ENCODE measurements at regions not wholly inside any gene's neighbourhood (a gene's known extent, or its start where the extent isn't known, plus 50 kb on each side); places are given as distances from the start of the nearest gene placed in this dataset.
"Not testable (repeated sequence)": the region's sequence is repeated elsewhere in the genome, so short reads cannot be mapped to it uniquely, and the experiment has no call there.

DNA sequence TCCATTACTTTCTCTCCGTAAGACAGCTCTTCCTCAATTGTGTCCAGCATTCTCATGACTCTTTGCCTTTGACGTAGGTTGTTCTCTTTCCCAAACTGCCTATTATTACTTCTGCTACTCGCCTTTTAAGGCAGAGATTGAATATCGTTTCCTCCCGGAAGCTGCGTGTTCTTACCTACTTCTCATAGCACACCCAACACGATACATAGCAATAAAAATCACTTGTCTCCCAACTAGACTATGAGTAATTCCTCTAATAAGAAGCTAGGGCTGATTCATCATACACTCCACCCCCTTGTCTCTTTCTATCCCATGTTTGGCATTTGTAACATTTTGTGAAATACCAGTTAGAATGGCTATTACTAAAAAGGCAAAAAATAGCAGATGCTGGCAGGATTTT is 55.8 kb upstream of the SGIP1 start:
- no peak for DNase-seq
- no peak overlapping the region for H3K4me3 ChIP-seq (ENCODE audit: insufficient read depth, low read depth, low read length)

GRCh38 chr1:66480162-66480561 is 53.8 kb upstream of the SGIP1 start:
- H3K36me3 ChIP-seq (replicated peaks; ENCODE audit: control insufficient read depth, insufficient read depth, low read length): no peaks in the 10 kb centered on the region
- no peak overlapping the region for H3K4me3 ChIP-seq (ENCODE audit: insufficient read depth, low read depth, low read length)
- DNase-seq: no peak
- H3K27me3 ChIP-seq (ENCODE audit: control insufficient read depth, insufficient read depth, low read length): no peaks in the 10 kb centered on the region

More for the DNA sequence above, 55.8 kb upstream of the SGIP1 start:
- no peaks in the 10 kb centered on the region for H3K27me3 ChIP-seq (ENCODE audit: control insufficient read depth, insufficient read depth, low read length)
- H3K36me3 ChIP-seq (replicated peaks; ENCODE audit: control insufficient read depth, insufficient read depth, low read length): no peaks in the 10 kb centered on the region

DNA sequence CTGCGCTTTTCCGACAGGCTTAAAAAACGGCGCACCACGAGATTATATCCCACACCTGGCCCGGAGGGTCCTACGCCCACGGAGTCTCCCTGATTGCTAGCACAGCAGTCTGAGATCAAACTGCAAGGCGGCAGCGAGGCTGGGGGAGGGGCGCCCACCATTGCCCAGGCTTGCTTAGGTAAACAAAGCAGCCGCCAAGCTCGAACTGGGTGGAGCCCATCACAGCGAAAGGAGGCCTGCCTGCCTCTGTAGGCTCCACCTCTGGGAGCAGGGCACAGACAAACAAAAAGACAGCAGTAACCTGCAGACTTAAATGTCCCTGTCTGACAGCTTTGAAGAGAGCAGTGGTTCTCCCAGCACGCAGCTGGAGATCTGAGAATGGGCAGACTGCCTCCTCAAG is 52.7 kb upstream of the SGIP1 start:
- H3K27me3 ChIP-seq (ENCODE audit: control insufficient read depth, insufficient read depth, low read length); H3K4me3 ChIP-seq (ENCODE audit: insufficient read depth, low read depth, low read length); H3K36me3 ChIP-seq (replicated peaks; ENCODE audit: control insufficient read depth, insufficient read depth, low read length); DNase-seq: not testable (repeated sequence)

Measured in H7 (cell line).